Activated CD8-positive, alpha-beta memory T cell treated with anti-CD3 and anti-CD28 coated beads, Interleukin-2, amount 50 U/mL, for 24 hours (primary cell): ENCODE measurements at regions not wholly inside any gene's neighbourhood (a gene's known extent, or its start where the extent isn't known, plus 50 kb on each side); places are given as distances from the start of the nearest gene placed in this dataset.
"Not testable (repeated sequence)": the region's sequence is repeated elsewhere in the genome, so short reads cannot be mapped to it uniquely, and the experiment has no call there.

ENCODE experiments used
- DNase-seq: peaks from one replicate; pipeline ENCODE4 v3.0.0-alpha.2; 2020; ENCODE audit errors: extremely low read depth

GRCh38 chr11:69887330-69887729 is 68.1 kb upstream of the FGF3 start:
- DNase-seq: no peak

- no peak for DNase-seq
Observed at GRCh38 chr11:69887841-69888427, 68.7 kb upstream of the FGF3 start.

DNA sequence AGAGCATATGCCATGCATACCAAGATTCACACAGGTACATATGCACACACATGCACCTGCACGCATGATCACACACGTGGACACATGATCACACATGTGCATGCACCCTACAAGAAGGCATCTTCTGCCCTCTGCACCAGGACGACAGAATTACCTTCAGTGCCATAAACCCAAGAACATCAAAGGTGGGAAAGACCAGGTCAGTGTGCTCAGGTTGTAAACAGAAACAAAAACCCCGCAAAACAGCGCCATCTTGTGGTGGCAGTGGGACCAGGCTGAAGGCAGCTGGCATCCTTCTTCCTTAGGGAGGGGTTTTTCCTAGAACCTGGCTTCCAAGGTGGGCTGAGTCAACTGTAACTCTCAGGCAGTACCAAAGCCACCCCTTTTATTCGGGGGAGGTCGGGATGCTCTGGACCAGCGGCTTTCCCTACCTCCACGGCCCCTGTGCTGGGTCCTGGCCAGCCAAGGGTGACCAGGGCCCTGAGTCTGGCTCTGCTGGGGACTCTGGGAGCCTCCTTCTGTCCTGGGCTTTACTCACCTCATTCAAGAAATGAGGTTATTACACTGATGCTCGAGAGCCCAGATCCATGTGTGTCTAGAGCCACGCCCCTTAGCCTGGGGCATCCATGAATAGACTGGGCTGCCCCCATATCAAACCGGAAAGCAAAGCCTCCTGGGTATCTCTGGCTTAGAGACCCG is 69.4 kb upstream of the FGF3 start:
- peak; percentile 51 for DNase-seq

- no peak for DNase-seq
Observed at GRCh38 chr11:69889400-69890318, 70.4 kb upstream of the FGF3 start.

- DNase-seq: no peak
Observed at GRCh38 chr11:69890476-69890875, 71.3 kb upstream of the FGF3 start.

DNA sequence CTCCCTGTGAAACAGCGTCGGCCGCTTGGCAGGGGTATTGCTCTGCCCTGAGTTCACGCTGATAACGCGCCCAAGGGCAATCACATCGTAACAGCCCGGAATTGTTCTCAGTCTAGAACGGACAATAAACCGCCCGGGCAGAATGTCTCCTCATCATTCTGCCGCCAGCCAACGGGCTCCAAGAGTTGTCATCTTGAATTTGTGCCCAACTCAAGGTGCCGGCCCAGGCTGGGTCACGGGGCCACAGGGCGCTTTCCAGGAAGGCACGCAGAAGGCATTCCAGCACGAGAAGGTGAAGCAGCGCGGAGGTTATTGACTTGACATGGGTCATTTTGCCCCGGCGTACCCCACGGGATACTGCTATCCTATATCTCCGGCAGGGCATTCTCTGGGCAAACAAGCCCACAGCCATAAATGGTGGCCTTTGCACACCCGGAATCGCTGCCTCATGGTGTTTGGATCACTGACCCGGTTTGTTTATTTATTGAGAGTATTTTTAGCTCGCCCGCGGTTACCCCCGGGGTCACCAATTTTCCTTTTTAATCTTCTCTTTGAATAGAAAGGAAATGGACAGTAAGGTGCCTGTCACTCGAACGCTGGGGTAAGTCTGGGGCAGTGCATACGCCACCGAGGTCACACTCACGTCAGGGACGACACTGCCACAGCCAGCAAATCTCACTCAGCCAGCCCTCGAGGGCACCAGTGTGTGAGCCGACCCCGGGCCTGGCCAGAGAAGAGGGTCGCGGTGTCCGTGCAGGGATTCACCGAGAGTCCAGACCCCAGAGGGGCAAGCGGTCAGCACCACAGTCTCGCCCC is 72.4 kb upstream of the FGF3 start:
- DNase-seq: no peak

- no peak for DNase-seq
Observed at GRCh38 chr11:69892237-69892985, 73.2 kb upstream of the FGF3 start.

DNA sequence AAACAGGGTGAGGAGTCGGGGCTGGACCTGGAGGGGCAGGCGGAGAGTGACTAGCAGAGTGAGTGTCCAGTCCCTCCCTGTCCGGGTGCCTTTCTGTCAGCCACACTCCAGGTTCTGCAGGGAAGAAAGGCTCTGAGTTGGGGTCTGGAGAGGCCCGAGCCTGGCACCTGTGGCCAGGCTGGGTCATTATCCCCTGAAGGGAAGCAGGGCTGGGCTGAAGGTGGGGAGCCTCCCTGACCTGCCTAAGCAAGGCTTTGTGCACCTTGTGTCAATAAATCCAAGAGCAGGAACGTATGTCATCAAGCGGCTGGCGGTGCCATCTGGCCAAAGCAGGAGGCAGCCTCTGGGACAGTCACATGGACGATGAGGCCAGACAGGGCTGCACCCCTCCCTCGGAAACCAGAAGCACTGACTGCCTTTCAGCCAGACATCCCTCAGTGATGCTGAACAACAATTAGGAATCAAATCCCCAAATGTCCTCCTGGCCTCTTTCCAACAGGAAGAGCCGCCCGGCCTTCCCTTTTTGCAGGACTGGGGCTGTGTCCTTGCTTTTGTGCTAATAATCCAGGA is 73.9 kb upstream of the FGF3 start:
- no peak for DNase-seq

- no peak for DNase-seq
Observed at GRCh38 chr11:69893631-69894030, 74.4 kb upstream of the FGF3 start.

DNA sequence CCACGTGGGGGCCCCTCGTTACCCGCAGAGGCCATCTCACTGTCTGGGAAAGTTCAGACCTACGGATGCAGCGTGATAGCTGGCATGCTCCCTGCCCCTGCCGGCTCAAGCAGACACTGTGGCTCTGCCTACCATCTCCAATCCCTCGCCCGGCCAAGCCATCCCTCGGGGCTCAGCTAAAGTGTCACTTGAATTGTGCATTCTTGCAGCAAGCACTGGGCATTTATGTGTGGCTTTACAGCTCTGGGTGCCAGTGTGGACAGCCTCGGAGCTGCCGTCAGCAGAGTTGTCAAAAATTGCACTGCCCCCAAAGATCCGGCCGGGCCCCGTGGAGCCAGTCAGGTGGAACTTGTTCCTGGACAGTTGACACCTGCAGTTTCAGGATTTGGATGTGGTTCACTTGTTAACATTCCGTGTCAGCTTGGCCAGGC is 75.0 kb upstream of the FGF3 start:
- DNase-seq: no peak

DNA sequence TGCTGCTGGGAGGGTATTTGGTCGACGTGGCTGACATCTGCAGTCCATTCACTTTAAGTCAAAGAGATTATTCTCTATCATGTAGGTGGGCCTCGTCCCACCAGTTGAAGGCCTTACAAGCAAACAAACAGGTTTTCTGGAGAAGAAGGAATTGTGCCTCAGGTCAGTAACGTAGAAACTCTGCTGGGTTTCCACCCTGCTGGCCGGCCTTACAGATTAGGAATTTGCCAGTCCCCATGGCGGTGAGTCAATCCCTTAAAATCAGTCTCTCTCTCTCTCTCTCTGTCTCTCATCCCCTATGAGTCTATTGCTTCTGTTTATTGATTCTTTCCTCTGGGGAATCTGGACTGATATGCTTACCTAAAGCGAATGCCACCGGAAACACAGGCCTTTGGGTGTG is 75.4 kb upstream of the FGF3 start:
- DNase-seq: no peak

DNA sequence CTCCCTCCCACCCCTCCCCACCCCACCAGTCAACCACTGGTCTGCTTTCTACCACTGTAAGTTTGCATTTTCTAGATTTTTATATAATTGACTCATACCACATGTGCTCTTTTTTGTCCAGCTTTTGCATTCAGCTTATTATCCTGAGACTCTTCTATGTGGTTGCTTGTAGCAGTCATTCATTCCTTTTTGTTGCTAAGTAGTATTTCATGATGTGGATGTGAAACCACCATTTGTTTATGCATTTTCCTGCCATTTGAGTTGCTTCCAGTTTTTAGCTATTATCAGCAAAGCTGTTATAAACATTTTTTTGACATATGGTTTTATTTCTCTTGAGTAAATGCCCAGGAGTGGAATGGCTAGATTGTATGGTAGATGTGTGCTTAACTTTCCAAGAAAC is 77.0 kb upstream of the FGF3 start:
- DNase-seq: no peak

GRCh38 chr11:69898123-69898522 is 78.9 kb upstream of the FGF3 start:
- no peak for DNase-seq

DNA sequence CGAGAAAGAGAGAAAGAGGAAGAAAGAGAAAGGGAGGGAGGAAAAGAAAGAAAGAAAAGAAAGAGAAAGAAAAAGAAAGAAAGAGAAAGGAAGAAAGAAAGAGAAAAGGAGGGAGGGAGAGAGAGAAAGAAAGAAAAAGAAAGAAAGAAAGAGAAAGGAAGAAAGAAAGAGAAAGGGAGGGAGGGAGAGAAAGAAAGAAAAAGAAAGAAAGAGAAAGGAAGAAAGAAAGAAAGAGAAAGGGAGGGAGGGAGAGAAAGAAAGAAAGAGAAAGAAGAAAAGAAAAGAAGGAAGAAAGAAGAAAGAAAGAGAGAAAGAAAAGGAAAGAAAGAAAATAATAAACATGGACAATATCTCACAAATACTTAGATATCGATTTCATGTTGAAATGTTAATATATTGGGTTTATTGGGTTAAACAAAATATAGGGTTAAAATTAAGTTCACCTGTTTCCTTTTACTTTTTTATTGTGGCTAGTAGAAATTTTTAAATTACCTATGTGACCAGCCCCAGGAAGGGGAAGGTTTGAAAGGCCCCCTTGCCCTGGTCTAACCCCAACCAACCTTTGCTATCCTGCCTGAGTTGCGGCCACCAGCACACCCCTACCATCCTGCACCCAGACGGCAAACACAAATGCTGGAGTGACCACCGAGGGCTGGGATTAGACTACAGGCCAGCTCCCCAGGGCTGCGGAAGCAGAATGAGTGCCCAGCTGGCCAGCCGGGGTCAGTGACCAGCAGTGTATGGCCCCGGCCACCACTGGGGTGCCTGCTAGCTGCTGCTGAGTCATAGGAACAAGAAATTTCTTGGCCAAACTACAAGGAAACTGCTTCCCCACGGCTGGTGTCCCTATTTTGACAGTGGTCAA is 81.0 kb upstream of the FGF3 start:
- DNase-seq: no peak

GRCh38 chr11:69900822-69901302 is 81.6 kb upstream of the FGF3 start:
- not testable (repeated sequence) for DNase-seq

GRCh38 chr11:69902337-69902736 is 83.1 kb upstream of the FGF3 start:
- no peak for DNase-seq

- no peak for DNase-seq
Observed at GRCh38 chr11:69903211-69903610, 84.0 kb upstream of the FGF3 start.

DNA sequence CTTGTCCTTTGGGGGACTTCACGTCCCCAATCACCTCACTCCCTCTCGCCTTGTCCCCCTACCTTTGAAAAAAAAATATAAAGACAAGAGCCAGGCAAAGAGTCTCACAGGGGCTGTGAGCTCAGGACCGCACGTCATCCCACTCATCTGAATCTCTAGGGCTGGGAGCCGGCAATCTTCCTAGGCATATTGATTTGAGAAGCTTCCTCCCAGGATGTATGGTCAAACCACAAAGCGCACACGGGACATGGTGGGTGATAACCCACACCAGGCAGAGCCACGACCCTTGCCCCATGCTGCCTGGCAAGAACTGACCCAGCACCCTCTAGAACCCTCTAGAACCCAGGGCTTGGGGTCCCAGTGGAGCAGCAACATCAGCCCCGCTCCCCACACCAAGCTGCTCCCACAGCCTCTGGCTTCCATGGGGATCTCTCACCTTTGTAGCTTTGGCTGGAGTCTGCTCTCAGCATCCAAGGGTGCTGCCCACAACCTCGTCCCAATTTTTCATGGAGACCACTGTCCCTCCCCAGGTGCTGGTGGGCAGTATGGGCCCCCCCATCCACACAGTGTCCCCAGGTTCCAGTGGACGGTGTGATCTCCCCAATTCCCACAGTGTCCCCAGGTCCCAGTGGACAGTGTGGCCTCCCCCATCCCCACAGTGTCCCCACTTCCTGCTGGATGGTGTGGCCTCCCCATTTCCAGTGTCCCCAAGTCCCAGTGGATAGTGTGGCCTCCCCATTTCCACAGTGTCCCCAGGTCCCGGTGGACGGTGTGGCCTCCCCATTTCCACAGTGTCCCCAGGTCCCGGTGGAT is 85.2 kb upstream of the FGF3 start:
- no peak for DNase-seq
